Caco-2 (cell line): ENCODE measurements at regions not wholly inside any gene's neighbourhood (a gene's known extent, or its start where the extent isn't known, plus 50 kb on each side); places are given as distances from the start of the nearest gene placed in this dataset.

Source experiments
- BruUV-seq: library from RNA; stranded (reverse); fragments of 400-500 nt; replicated peaks from 2 replicates; lab custom pipeline; 2021; lab: Mats Ljungman, UMichigan
- CTCF ChIA-PET: fragments of 300-600 bp; sonication (Branson Sonifier 250); formaldehyde crosslinking; loops from one replicate; lab custom pipeline; 2022; ENCODE audit warnings: antibody characterized with exemption; lab: Charles Lee
- POLR2A ChIA-PET: fragments of 300-600 bp; sonication (Branson Sonifier 250); formaldehyde crosslinking; loops from one replicate; lab custom pipeline; 2022; ENCODE audit warnings: antibody characterized with exemption; lab: Charles Lee
- DNase-seq, 2 experiments: peaks; one replicate each; pipeline versions ENCODE4 v3.0.0 to v3.0.0-alpha.2; 2020 to 2022
- H3K27me3 ChIP-seq: replicated peaks from 2 replicates; pipeline ENCODE4 v1.6.0; 2011; ENCODE audit warnings: low read length; ENCODE audit not compliant: control insufficient read depth, insufficient read depth
- H3K36me3 ChIP-seq: 2 replicates; pipeline ENCODE4 v1.5.1; 2011; ENCODE audit warnings: low read length; ENCODE audit not compliant: control insufficient read depth, insufficient read depth
- H3K4me1 ChIP-seq: fragments of 250-450 bp; sonication (Bioruptor Pico); 2 replicates; pipeline ENCODE4 v1.5.1; 2020; ENCODE audit warnings: mild to moderate bottlenecking
- H3K4me3 ChIP-seq: 2 replicates; pipeline ENCODE4 v1.5.1; 2011; ENCODE audit warnings: low read depth, mild to moderate bottlenecking, control low read depth, low read length
- H3K9me3 ChIP-seq: fragments of 250-450 bp; sonication (Bioruptor Pico); 2 replicates; pipeline ENCODE4 v1.5.1; 2020; ENCODE audit warnings: mild to moderate bottlenecking, moderate library complexity
- H3K27ac Mint-ChIP-seq: one replicate; pipeline ENCODE4 v1.8.0; 2022; ENCODE audit warnings: mixed read lengths; ENCODE audit not compliant: unreplicated experiment
- H3K27me3 Mint-ChIP-seq: one replicate; pipeline ENCODE4 v1.8.0; 2022; ENCODE audit warnings: mixed read lengths; ENCODE audit not compliant: insufficient read depth, unreplicated experiment
- H3K36me3 Mint-ChIP-seq: one replicate; pipeline ENCODE4 v1.8.0; 2022; ENCODE audit warnings: mild to moderate bottlenecking, mixed read lengths; ENCODE audit not compliant: insufficient read depth, unreplicated experiment
- H3K4me1 Mint-ChIP-seq: one replicate; pipeline ENCODE4 v1.8.0; 2022; ENCODE audit warnings: low read depth, mixed read lengths; ENCODE audit not compliant: unreplicated experiment
- H3K4me3 Mint-ChIP-seq: one replicate; pipeline ENCODE4 v1.8.0; 2022; ENCODE audit warnings: mild to moderate bottlenecking, moderate library complexity, mixed read lengths; ENCODE audit not compliant: unreplicated experiment
- H3K9me3 Mint-ChIP-seq: one replicate; pipeline ENCODE4 v1.8.0; 2022; ENCODE audit warnings: mixed read lengths; ENCODE audit not compliant: unreplicated experiment
- intact Hi-C: fragments of 100-400 bp; cut with micrococcal nuclease; formaldehyde crosslinking; loops from one replicate; pipeline ENCODE4 v1.10.0; 2022; ENCODE audit not compliant: unreplicated experiment
- TF ChIP-seq, protein P1 (sequence below), 2 experiments: fragments of 200-600 bp in 1 of 2; IDR thresholded peaks; 1 replicate in 1 of 2; 2 replicates in 1 of 2; pipeline versions ENCODE4 v1.5.1 to v1.8.0; 2011 to 2022; ENCODE audit warnings: antibody characterized with exemption in 1 of 2, control low read depth in 1 of 2, inconsistent platforms in 1 of 2, low read depth in 1 of 2, low read length in 1 of 2, mild to moderate bottlenecking in 1 of 2, moderate library complexity in 1 of 2; ENCODE audit not compliant: insufficient read depth in 1 of 2, severe bottlenecking in 1 of 2, unreplicated experiment in 1 of 2

DNA sequence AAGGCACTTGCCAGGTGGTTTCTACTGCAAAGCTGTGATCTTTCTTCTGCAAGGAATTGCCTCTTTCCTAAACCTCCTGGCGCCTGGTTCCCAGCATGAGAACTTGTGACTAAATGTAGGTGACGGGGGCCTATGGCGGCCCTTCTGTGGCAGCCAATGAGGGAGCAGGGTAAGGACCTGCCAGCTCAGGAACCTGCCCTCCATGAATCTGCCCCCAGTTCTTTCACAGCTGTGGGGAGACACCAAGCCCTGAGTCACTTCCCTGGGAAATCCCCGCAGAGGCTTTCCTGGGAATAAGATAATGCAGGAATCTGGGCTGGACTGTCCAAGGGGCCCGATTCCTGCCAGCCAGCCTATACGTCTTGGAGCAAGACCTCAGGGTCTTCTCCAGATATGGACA is 56.7 kb upstream of the CTNNA1 start:
- CTCF ChIA-PET: no interaction called here
- peaks cover 26% of the 10 kb centered on the region for H3K4me1 Mint-ChIP-seq
- POLR2A ChIA-PET: no interaction called here
- no peaks in the 10 kb centered on the region for H3K27me3 Mint-ChIP-seq
- H3K27ac Mint-ChIP-seq: peak overlapping the region; percentile 23
- TF ChIP-seq, protein P1, sequence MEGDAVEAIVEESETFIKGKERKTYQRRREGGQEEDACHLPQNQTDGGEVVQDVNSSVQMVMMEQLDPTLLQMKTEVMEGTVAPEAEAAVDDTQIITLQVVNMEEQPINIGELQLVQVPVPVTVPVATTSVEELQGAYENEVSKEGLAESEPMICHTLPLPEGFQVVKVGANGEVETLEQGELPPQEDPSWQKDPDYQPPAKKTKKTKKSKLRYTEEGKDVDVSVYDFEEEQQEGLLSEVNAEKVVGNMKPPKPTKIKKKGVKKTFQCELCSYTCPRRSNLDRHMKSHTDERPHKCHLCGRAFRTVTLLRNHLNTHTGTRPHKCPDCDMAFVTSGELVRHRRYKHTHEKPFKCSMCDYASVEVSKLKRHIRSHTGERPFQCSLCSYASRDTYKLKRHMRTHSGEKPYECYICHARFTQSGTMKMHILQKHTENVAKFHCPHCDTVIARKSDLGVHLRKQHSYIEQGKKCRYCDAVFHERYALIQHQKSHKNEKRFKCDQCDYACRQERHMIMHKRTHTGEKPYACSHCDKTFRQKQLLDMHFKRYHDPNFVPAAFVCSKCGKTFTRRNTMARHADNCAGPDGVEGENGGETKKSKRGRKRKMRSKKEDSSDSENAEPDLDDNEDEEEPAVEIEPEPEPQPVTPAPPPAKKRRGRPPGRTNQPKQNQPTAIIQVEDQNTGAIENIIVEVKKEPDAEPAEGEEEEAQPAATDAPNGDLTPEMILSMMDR (IDR thresholded peaks at IDR 0.05; ENCODE audit: insufficient read depth in 1 of 2, low read depth in 1 of 2, low read length in 1 of 2, severe bottlenecking in 1 of 2, unreplicated experiment in 1 of 2): no peak
- H3K36me3 ChIP-seq: no peaks in the 10 kb centered on the region; the same call in 1 of the 2 replicates
- intact Hi-C loops: no loop called here
- H3K36me3 Mint-ChIP-seq: no peaks in the 10 kb centered on the region
- peaks cover 8% of the 10 kb centered on the region for H3K9me3 Mint-ChIP-seq
- H3K27me3 ChIP-seq: no peaks in the 10 kb centered on the region
- H3K4me3 Mint-ChIP-seq: no peak overlapping the region
- DNase-seq: peak; percentile 23 to 58
- H3K4me3 ChIP-seq: no peak overlapping the region
- peaks cover 31% of the 10 kb centered on the region for H3K4me1 ChIP-seq
- no peaks in the 10 kb centered on the region for H3K9me3 ChIP-seq
- BruUV-seq: no TSS peak

DNA sequence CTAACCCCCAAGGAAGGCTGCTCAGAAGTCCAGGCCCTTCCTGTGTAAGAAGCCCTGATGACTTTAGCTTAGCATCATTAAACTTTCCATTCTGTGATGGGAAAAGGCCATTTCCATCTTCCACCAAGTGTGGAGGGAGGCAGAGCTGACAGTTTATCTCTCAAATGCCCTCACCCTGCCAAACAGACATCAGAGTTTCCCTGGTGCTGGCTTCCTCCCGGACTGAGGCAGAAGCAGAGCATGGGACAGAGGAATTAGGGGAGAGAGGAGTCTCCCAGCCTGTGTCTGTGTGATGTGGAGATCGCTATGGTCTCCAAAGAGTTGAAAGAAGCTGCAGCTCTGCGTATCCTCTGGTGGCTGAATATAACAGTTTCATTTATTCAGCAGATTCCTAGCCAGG is 57.4 kb upstream of the CTNNA1 start:
- H3K4me3 Mint-ChIP-seq: no peak overlapping the region
- Histone ChIP-seq H3K9me3 (no peaks in the 10 kb centered on the region), H3K27me3 (no peaks in the 10 kb centered on the region), H3K36me3 (no peaks in the 10 kb centered on the region), H3K4me3 (no peak overlapping the region), H3K4me1 (peaks cover 31% of the 10 kb centered on the region)
- intact Hi-C loops: no loop called here
- BruUV-seq: no TSS peak
- H3K36me3 Mint-ChIP-seq: no peaks in the 10 kb centered on the region
- H3K27me3 Mint-ChIP-seq: no peaks in the 10 kb centered on the region
- peaks cover 8% of the 10 kb centered on the region for H3K9me3 Mint-ChIP-seq
- ChIA-PET POLR2A (no interaction called here), CTCF (no interaction called here)
- no peak overlapping the region for H3K27ac Mint-ChIP-seq
- H3K4me1 Mint-ChIP-seq: peaks cover 20% of the 10 kb centered on the region
- no peak for DNase-seq
- TF ChIP-seq, protein P1 (IDR thresholded peaks at IDR 0.05; ENCODE audit: insufficient read depth in 1 of 2, low read depth in 1 of 2, low read length in 1 of 2, severe bottlenecking in 1 of 2, unreplicated experiment in 1 of 2): no peak

- TF ChIP-seq, protein P1 (IDR thresholded peaks at IDR 0.05; ENCODE audit: insufficient read depth in 1 of 2, low read depth in 1 of 2, low read length in 1 of 2, severe bottlenecking in 1 of 2, unreplicated experiment in 1 of 2): no peak
- peaks cover 20% of the 10 kb centered on the region for H3K4me1 Mint-ChIP-seq
- peak overlapping the region; percentile 23 for H3K27ac Mint-ChIP-seq
- H3K27me3 ChIP-seq: no peaks in the 10 kb centered on the region
- peaks cover 31% of the 10 kb centered on the region for H3K4me1 ChIP-seq
- no peak overlapping the region for H3K4me3 Mint-ChIP-seq
- H3K36me3 Mint-ChIP-seq: no peaks in the 10 kb centered on the region
- POLR2A ChIA-PET: no interaction called here
- H3K27me3 Mint-ChIP-seq: no peaks in the 10 kb centered on the region
- BruUV-seq: no TSS peak
- DNase-seq: no peak
- no peak overlapping the region for H3K4me3 ChIP-seq
- H3K9me3 Mint-ChIP-seq: peaks cover 8% of the 10 kb centered on the region
- intact Hi-C loops: no loop called here
- CTCF ChIA-PET: no interaction called here
- H3K36me3 ChIP-seq: no peaks in the 10 kb centered on the region
- H3K9me3 ChIP-seq: no peaks in the 10 kb centered on the region
Measured at GRCh38 chr5:138694146-138694545, 59.1 kb upstream of the CTNNA1 start.
